Caco-2 (cell line): ENCODE measurements at regions not wholly inside any gene's neighbourhood (a gene's known extent, or its start where the extent isn't known, plus 50 kb on each side); places are given as distances from the start of the nearest gene placed in this dataset.

Source experiments
- BruUV-seq: library from RNA; stranded (reverse); fragments of 400-500 nt; replicated peaks from 2 replicates; lab custom pipeline; 2021; lab: Mats Ljungman, UMichigan
- CTCF ChIA-PET: fragments of 300-600 bp; sonication (Branson Sonifier 250); formaldehyde crosslinking; loops from one replicate; lab custom pipeline; 2022; ENCODE audit warnings: antibody characterized with exemption; lab: Charles Lee
- POLR2A ChIA-PET: fragments of 300-600 bp; sonication (Branson Sonifier 250); formaldehyde crosslinking; loops from one replicate; lab custom pipeline; 2022; ENCODE audit warnings: antibody characterized with exemption; lab: Charles Lee
- DNase-seq, 2 experiments: peaks; one replicate each; pipeline versions ENCODE4 v3.0.0 to v3.0.0-alpha.2; 2020 to 2022
- H3K27me3 ChIP-seq: replicated peaks from 2 replicates; pipeline ENCODE4 v1.6.0; 2011; ENCODE audit warnings: low read length; ENCODE audit not compliant: control insufficient read depth, insufficient read depth
- H3K36me3 ChIP-seq: 2 replicates; pipeline ENCODE4 v1.5.1; 2011; ENCODE audit warnings: low read length; ENCODE audit not compliant: control insufficient read depth, insufficient read depth
- H3K4me1 ChIP-seq: fragments of 250-450 bp; sonication (Bioruptor Pico); 2 replicates; pipeline ENCODE4 v1.5.1; 2020; ENCODE audit warnings: mild to moderate bottlenecking
- H3K4me3 ChIP-seq: 2 replicates; pipeline ENCODE4 v1.5.1; 2011; ENCODE audit warnings: low read depth, mild to moderate bottlenecking, control low read depth, low read length
- H3K9me3 ChIP-seq: fragments of 250-450 bp; sonication (Bioruptor Pico); 2 replicates; pipeline ENCODE4 v1.5.1; 2020; ENCODE audit warnings: mild to moderate bottlenecking, moderate library complexity
- H3K27ac Mint-ChIP-seq: one replicate; pipeline ENCODE4 v1.8.0; 2022; ENCODE audit warnings: mixed read lengths; ENCODE audit not compliant: unreplicated experiment
- H3K27me3 Mint-ChIP-seq: one replicate; pipeline ENCODE4 v1.8.0; 2022; ENCODE audit warnings: mixed read lengths; ENCODE audit not compliant: insufficient read depth, unreplicated experiment
- H3K36me3 Mint-ChIP-seq: one replicate; pipeline ENCODE4 v1.8.0; 2022; ENCODE audit warnings: mild to moderate bottlenecking, mixed read lengths; ENCODE audit not compliant: insufficient read depth, unreplicated experiment
- H3K4me1 Mint-ChIP-seq: one replicate; pipeline ENCODE4 v1.8.0; 2022; ENCODE audit warnings: low read depth, mixed read lengths; ENCODE audit not compliant: unreplicated experiment
- H3K4me3 Mint-ChIP-seq: one replicate; pipeline ENCODE4 v1.8.0; 2022; ENCODE audit warnings: mild to moderate bottlenecking, moderate library complexity, mixed read lengths; ENCODE audit not compliant: unreplicated experiment
- H3K9me3 Mint-ChIP-seq: one replicate; pipeline ENCODE4 v1.8.0; 2022; ENCODE audit warnings: mixed read lengths; ENCODE audit not compliant: unreplicated experiment
- intact Hi-C: fragments of 100-400 bp; cut with micrococcal nuclease; formaldehyde crosslinking; loops from one replicate; pipeline ENCODE4 v1.10.0; 2022; ENCODE audit not compliant: unreplicated experiment
- TF ChIP-seq, protein P1 (sequence below), 2 experiments: fragments of 200-600 bp in 1 of 2; IDR thresholded peaks; 1 replicate in 1 of 2; 2 replicates in 1 of 2; pipeline versions ENCODE4 v1.5.1 to v1.8.0; 2011 to 2022; ENCODE audit warnings: antibody characterized with exemption in 1 of 2, control low read depth in 1 of 2, inconsistent platforms in 1 of 2, low read depth in 1 of 2, low read length in 1 of 2, mild to moderate bottlenecking in 1 of 2, moderate library complexity in 1 of 2; ENCODE audit not compliant: insufficient read depth in 1 of 2, severe bottlenecking in 1 of 2, unreplicated experiment in 1 of 2

DNA sequence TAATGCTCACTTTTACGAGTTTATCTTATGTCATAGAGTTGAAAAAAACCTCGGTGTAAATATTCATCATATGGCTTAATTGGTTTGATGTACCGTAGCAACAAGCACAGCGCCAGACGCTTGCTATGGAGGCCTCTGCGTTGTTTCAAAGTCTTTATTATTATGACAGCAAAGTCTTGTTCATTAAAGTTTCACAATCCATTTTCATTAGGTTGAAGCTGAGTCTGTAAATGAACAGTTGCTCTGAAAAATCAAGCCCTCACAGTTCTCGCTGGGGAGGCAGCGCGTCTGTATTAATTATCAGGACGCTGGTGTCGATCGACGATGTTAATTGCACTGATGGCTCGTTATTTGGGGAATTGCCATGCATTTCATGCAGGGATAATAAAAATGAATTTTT is 185.6 kb downstream of the INSC start:
- Mint-ChIP-seq H3K27ac (no peak overlapping the region), H3K36me3 (no peaks in the 10 kb centered on the region), H3K9me3 (no peaks in the 10 kb centered on the region), H3K27me3 (peaks cover 8% of the 10 kb centered on the region), H3K4me1 (no peaks in the 10 kb centered on the region), H3K4me3 (no peak overlapping the region)
- Histone ChIP-seq H3K4me1 (no peaks in the 10 kb centered on the region), H3K36me3 (no peaks in the 10 kb centered on the region), H3K27me3 (no peaks in the 10 kb centered on the region), H3K4me3 (no peak overlapping the region), H3K9me3 (no peaks in the 10 kb centered on the region)
- BruUV-seq = no TSS peak
- no peak for DNase-seq
- POLR2A ChIA-PET = no interaction called here
- intact Hi-C loops = no loop called here
- TF ChIP-seq, protein P1, sequence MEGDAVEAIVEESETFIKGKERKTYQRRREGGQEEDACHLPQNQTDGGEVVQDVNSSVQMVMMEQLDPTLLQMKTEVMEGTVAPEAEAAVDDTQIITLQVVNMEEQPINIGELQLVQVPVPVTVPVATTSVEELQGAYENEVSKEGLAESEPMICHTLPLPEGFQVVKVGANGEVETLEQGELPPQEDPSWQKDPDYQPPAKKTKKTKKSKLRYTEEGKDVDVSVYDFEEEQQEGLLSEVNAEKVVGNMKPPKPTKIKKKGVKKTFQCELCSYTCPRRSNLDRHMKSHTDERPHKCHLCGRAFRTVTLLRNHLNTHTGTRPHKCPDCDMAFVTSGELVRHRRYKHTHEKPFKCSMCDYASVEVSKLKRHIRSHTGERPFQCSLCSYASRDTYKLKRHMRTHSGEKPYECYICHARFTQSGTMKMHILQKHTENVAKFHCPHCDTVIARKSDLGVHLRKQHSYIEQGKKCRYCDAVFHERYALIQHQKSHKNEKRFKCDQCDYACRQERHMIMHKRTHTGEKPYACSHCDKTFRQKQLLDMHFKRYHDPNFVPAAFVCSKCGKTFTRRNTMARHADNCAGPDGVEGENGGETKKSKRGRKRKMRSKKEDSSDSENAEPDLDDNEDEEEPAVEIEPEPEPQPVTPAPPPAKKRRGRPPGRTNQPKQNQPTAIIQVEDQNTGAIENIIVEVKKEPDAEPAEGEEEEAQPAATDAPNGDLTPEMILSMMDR (IDR thresholded peaks at IDR 0.05; ENCODE audit: insufficient read depth in 1 of 2, low read depth in 1 of 2, low read length in 1 of 2, severe bottlenecking in 1 of 2, unreplicated experiment in 1 of 2) = no peak
- CTCF ChIA-PET = no interaction called here

DNA sequence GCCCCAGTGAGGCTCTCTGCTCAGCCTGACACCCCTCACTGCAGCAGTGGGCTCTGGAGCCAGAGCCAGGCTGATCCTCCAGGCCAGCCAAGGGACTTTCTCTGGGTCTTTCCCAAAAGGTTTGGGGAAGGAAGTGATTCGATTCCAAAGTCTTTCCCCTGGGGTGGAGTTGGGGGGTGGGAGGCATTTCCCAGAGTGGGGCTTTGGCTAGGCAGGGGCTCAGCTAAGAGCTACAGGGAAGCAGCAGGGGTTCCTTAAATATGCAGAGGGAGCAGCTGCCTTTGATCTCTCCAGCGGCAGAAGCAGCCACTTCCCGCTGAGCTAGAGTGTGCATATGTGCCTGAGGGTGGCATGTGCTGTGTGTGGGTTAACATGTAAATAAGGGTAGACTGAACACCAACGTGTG is 192.9 kb downstream of the INSC start:
- intact Hi-C loops = no loop called here
- no peaks in the 10 kb centered on the region for H3K27me3 ChIP-seq
- H3K36me3 ChIP-seq = no peaks in the 10 kb centered on the region
- H3K4me1 ChIP-seq = no peaks in the 10 kb centered on the region
- no peaks in the 10 kb centered on the region for H3K27me3 Mint-ChIP-seq
- no peaks in the 10 kb centered on the region for H3K36me3 Mint-ChIP-seq
- no peaks in the 10 kb centered on the region for H3K9me3 ChIP-seq
- H3K4me3 ChIP-seq = no peak overlapping the region
- H3K27ac Mint-ChIP-seq = no peak overlapping the region
- DNase-seq = no peak
- BruUV-seq = no TSS peak
- TF ChIP-seq, protein P1 (IDR thresholded peaks at IDR 0.05; ENCODE audit: insufficient read depth in 1 of 2, low read depth in 1 of 2, low read length in 1 of 2, severe bottlenecking in 1 of 2, unreplicated experiment in 1 of 2) = no peak
- no peaks in the 10 kb centered on the region for H3K9me3 Mint-ChIP-seq
- no peaks in the 10 kb centered on the region for H3K4me1 Mint-ChIP-seq
- ChIA-PET POLR2A (no interaction called here), CTCF (no interaction called here)
- no peak overlapping the region for H3K4me3 Mint-ChIP-seq

DNA sequence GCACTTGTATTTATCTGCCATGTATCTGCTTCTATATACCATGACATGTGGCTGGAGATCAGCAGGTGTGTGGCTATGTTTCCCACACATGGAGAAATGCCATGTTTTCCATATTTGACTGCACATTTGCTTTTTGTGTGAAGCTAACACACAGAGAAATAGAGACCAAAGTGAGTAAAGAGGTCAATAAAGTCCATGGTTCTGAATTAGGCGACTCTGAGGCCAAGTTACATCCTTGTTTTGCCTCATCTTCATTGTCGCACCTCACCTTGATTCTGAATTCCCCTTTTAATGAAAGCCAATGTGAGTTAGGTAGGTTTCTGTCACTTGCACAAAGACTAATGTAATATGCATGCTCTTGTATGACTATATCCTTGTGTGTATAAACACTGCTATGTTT is 194.1 kb downstream of the INSC start:
- TF ChIP-seq, protein P1 (IDR thresholded peaks at IDR 0.05; ENCODE audit: insufficient read depth in 1 of 2, low read depth in 1 of 2, low read length in 1 of 2, severe bottlenecking in 1 of 2, unreplicated experiment in 1 of 2) = no peak
- Histone ChIP-seq H3K27me3 (no peaks in the 10 kb centered on the region), H3K4me3 (no peak overlapping the region), H3K9me3 (no peaks in the 10 kb centered on the region), H3K36me3 (no peaks in the 10 kb centered on the region), H3K4me1 (no peaks in the 10 kb centered on the region; the same call in 1 of the 2 replicates)
- no TSS peak for BruUV-seq
- Mint-ChIP-seq H3K27ac (no peak overlapping the region), H3K4me1 (peaks cover 6% of the 10 kb centered on the region), H3K27me3 (no peaks in the 10 kb centered on the region), H3K9me3 (no peaks in the 10 kb centered on the region), H3K4me3 (no peak overlapping the region), H3K36me3 (no peaks in the 10 kb centered on the region)
- ChIA-PET POLR2A (no interaction called here), CTCF (no interaction called here)
- no peak for DNase-seq
- intact Hi-C loops = no loop called here
